MCF 10A (cell line): ENCODE measurements at regions not wholly inside any gene's neighbourhood (a gene's known extent, or its start where the extent isn't known, plus 50 kb on each side); places are given as distances from the start of the nearest gene placed in this dataset.
A peak's percentile ranks its signal among the peaks of the same experiment; 100 is the strongest.

Experiments
- BruUV-seq: library from RNA; stranded (reverse); fragments of 400-500 nt; replicated peaks from 2 replicates; lab custom pipeline; 2021; lab: Mats Ljungman, UMichigan
- CTCF ChIA-PET: fragments of 300-600 bp; sonication (Branson Sonifier 250); formaldehyde crosslinking; extraction: SDS; loops from one replicate; lab custom pipeline; 2021; ENCODE audit warnings: antibody characterized with exemption, inconsistent platforms; lab: Yijun Ruan, JAX
- POLR2A ChIA-PET: fragments of 300-600, 350-650 bp; sonication (Branson Sonifier 250); formaldehyde crosslinking; extraction: SDS; loops from one replicate; lab custom pipeline; 2020; ENCODE audit warnings: antibody characterized with exemption, inconsistent platforms; lab: Yijun Ruan, JAX
- DNase-seq: peaks from one replicate; pipeline ENCODE4 v3.0.0-alpha.2; 2018; ENCODE audit not compliant: unreplicated experiment
- H3K27ac Mint-ChIP-seq: one replicate; pipeline ENCODE4 v1.8.0; 2022; ENCODE audit warnings: mild to moderate bottlenecking, low read depth, mixed read lengths; ENCODE audit not compliant: unreplicated experiment
- H3K27me3 Mint-ChIP-seq: one replicate; pipeline ENCODE4 v1.8.0; 2022; ENCODE audit warnings: mixed read lengths; ENCODE audit not compliant: insufficient read depth, unreplicated experiment
- H3K36me3 Mint-ChIP-seq: one replicate; pipeline ENCODE4 v1.8.0; 2022; ENCODE audit warnings: mild to moderate bottlenecking, moderate library complexity, mixed read lengths; ENCODE audit not compliant: insufficient read depth, unreplicated experiment
- H3K4me1 Mint-ChIP-seq: one replicate; pipeline ENCODE4 v1.8.0; 2022; ENCODE audit warnings: mixed read lengths; ENCODE audit not compliant: insufficient read depth, unreplicated experiment
- H3K4me3 Mint-ChIP-seq: one replicate; pipeline ENCODE4 v1.8.0; 2022; ENCODE audit warnings: mild to moderate bottlenecking, moderate library complexity, mixed read lengths; ENCODE audit not compliant: unreplicated experiment
- H3K9me3 Mint-ChIP-seq: one replicate; pipeline ENCODE4 v1.8.0; 2022; ENCODE audit warnings: mixed read lengths; ENCODE audit not compliant: unreplicated experiment
- CTCF ChIP-seq: fragments of 200-600 bp; IDR thresholded peaks from one replicate; pipeline ENCODE4 v1.8.0; 2022; ENCODE audit warnings: antibody characterized with exemption, mild to moderate bottlenecking; ENCODE audit not compliant: unreplicated experiment
- intact Hi-C: fragments of 100-400 bp; cut with micrococcal nuclease; formaldehyde crosslinking; loops from 2 replicates; pipeline ENCODE4 v1.14.1; 2022

GRCh38 chr4:167419468-167420140, 185.3 kb upstream of the SPOCK3 start:
- POLR2A ChIA-PET, result interaction anchor here (0.7 kb wide), 1 partner anchor 110 kb away, joined by 3 read pairs; no protein-coding TSS in a partner anchor
- Mint-ChIP-seq H3K27me3 (no peaks in the 10 kb centered on the region), H3K27ac (no peak overlapping the region), H3K4me1 (no peaks in the 10 kb centered on the region), H3K9me3 (no peaks in the 10 kb centered on the region), H3K36me3 (no peaks in the 10 kb centered on the region), H3K4me3 (no peak overlapping the region)
- DNase-seq, result no peak
- intact Hi-C loops, result no loop called here
- BruUV-seq, result no TSS peak
- TF ChIP-seq CTCF, result no peak
- CTCF ChIA-PET, result interaction anchor here (0.6 kb wide), 1 partner anchor 192 kb away, joined by 3 read pairs; no protein-coding TSS in a partner anchor

GRCh38 chr4:167421201-167421600, 186.9 kb upstream of the SPOCK3 start:
- H3K27me3 Mint-ChIP-seq, result no peaks in the 10 kb centered on the region
- ChIA-PET POLR2A (no interaction called here), CTCF (no interaction called here)
- intact Hi-C loops, result no loop called here
- DNase-seq, result no peak
- no peak overlapping the region for H3K4me3 Mint-ChIP-seq
- BruUV-seq, result no TSS peak
- no peaks in the 10 kb centered on the region for H3K4me1 Mint-ChIP-seq
- no peak overlapping the region for H3K27ac Mint-ChIP-seq
- H3K9me3 Mint-ChIP-seq, result no peaks in the 10 kb centered on the region
- no peak for TF ChIP-seq CTCF
- no peaks in the 10 kb centered on the region for H3K36me3 Mint-ChIP-seq

GRCh38 chr4:167424341-167425256, 190.3 kb upstream of the SPOCK3 start:
- ChIA-PET POLR2A (no interaction called here), CTCF (interaction anchor here (1.5 kb wide), 1 partner anchor 196 kb away, joined by 4 read pairs; no protein-coding TSS in a partner anchor)
- Mint-ChIP-seq H3K36me3 (no peaks in the 10 kb centered on the region), H3K4me1 (peaks cover 6% of the 10 kb centered on the region), H3K4me3 (no peak overlapping the region), H3K27me3 (no peaks in the 10 kb centered on the region), H3K9me3 (no peaks in the 10 kb centered on the region), H3K27ac (peak overlapping the region; percentile 7)
- BruUV-seq, result no TSS peak
- intact Hi-C loops, result no loop called here
- no peak for DNase-seq
- TF ChIP-seq CTCF, result no peak

- BruUV-seq, result no TSS peak
Observed at GRCh38 chr4:167428156-167428555, 193.9 kb upstream of the SPOCK3 start.

More at GRCh38 chr4:167428156-167428555, 193.9 kb upstream of the SPOCK3 start:
- POLR2A ChIA-PET, result no interaction called here
- no peaks in the 10 kb centered on the region for H3K36me3 Mint-ChIP-seq
- H3K27ac Mint-ChIP-seq, result peak overlapping the region; percentile 18
- TF ChIP-seq CTCF, result no peak
- intact Hi-C loops, result no loop called here
- no peak overlapping the region for H3K4me3 Mint-ChIP-seq
- CTCF ChIA-PET, result no interaction called here
- peaks cover 6% of the 10 kb centered on the region for H3K4me1 Mint-ChIP-seq
- H3K9me3 Mint-ChIP-seq, result peaks cover 7% of the 10 kb centered on the region
- no peaks in the 10 kb centered on the region for H3K27me3 Mint-ChIP-seq
- DNase-seq, result peak; percentile 31
